T-cell (primary cell): ENCODE measurements at regions not wholly inside any gene's neighbourhood (a gene's known extent, or its start where the extent isn't known, plus 50 kb on each side); places are given as distances from the start of the nearest gene placed in this dataset.

Source experiments
- ATAC-seq, 4 experiments: fragments of 200-7000 bp in 3 of 4; fragments of 150-1000 bp in 1 of 4; cut with Tn5 transposase; replicated peaks in 1 of 4; 1 replicate in 3 of 4; 2 replicates in 1 of 4; pipeline ENCODE4 v1.10.0; 2021; ENCODE audit warnings: moderate library complexity in 3 of 4, mild to moderate bottlenecking in 2 of 4, moderate number of reproducible peaks in 1 of 4
- CTCF ChIA-PET, 2 donors: fragments of 300-600 bp; sonication (Branson Sonifier 250); formaldehyde crosslinking; loops; one replicate each; lab custom pipeline; 2022; ENCODE audit warnings: antibody characterized with exemption in 2 of 2; lab: Charles Lee
- POLR2A ChIA-PET, 2 donors: fragments of 300-600 bp; sonication (Branson Sonifier 250); formaldehyde crosslinking; loops; one replicate each; lab custom pipeline; 2022; ENCODE audit warnings: antibody characterized with exemption in 2 of 2; lab: Charles Lee
- DNase-seq, 35 experiments: peaks; one replicate each; pipeline versions ENCODE4 v3.0.0 to v3.0.0-alpha.2; 2013 to 2023
- H3K27ac ChIP-seq: one replicate; pipeline ENCODE4 v1.5.1; 2013; ENCODE audit warnings: low read length
- H3K27me3 ChIP-seq, 2 experiments: replicated peaks in 1 of 2; 1 replicate in 1 of 2; 2 replicates in 1 of 2; pipeline versions ENCODE4 v1.6.1 to v1.7.0; 2013; ENCODE audit warnings: low read length in 1 of 2, mixed read lengths in 1 of 2; ENCODE audit not compliant: control insufficient read depth in 2 of 2, insufficient read depth in 2 of 2; ENCODE audit errors: extremely low read depth in 1 of 2
- H3K36me3 ChIP-seq, 2 donors: 1 replicate in 1 of 2; 2 replicates in 1 of 2; pipeline versions ENCODE4 v1.6.1 to v1.7.0; 2013; ENCODE audit warnings: low read length in 1 of 2; ENCODE audit not compliant: control insufficient read depth in 2 of 2, insufficient read depth in 1 of 2; ENCODE audit errors: extremely low read depth in 1 of 2
- H3K4me1 ChIP-seq, 2 experiments: 1 replicate in 1 of 2; 2 replicates in 1 of 2; pipeline versions ENCODE4 v1.6.1 to v1.7.0; 2013; ENCODE audit warnings: low read length in 2 of 2, mixed read lengths in 1 of 2; ENCODE audit not compliant: insufficient read depth in 2 of 2, control insufficient read depth in 1 of 2; ENCODE audit errors: extremely low read depth in 1 of 2
- H3K4me3 ChIP-seq, 2 donors: 1 replicate in 1 of 2; 2 replicates in 1 of 2; pipeline versions ENCODE4 v1.5.1 to v1.7.0; 2013; ENCODE audit warnings: mild to moderate bottlenecking in 2 of 2, low read length in 1 of 2, moderate library complexity in 1 of 2; ENCODE audit not compliant: control insufficient read depth in 1 of 2; ENCODE audit errors: extremely low read depth in 1 of 2
- H3K9me3 ChIP-seq: 2 replicates; pipeline ENCODE4 v1.7.0; 2013
- H3K27ac Mint-ChIP-seq, 2 donors: one replicate each; pipeline ENCODE4 v1.8.0; 2020 to 2021; ENCODE audit warnings: mild to moderate bottlenecking in 2 of 2, mixed read lengths in 2 of 2
- H3K27me3 Mint-ChIP-seq, 2 donors: one replicate each; pipeline ENCODE4 v1.8.0; 2021 to 2022; ENCODE audit warnings: mixed read lengths in 2 of 2
- H3K36me3 Mint-ChIP-seq: one replicate; pipeline ENCODE4 v1.8.0; 2021; ENCODE audit warnings: mixed read lengths
- H3K4me1 Mint-ChIP-seq, 3 donors: one replicate each; pipeline ENCODE4 v1.8.0; 2020 to 2022; ENCODE audit warnings: mixed read lengths in 3 of 3, mild to moderate bottlenecking in 1 of 3
- H3K4me3 Mint-ChIP-seq, 3 donors: one replicate each; pipeline ENCODE4 v1.8.0; 2020 to 2022; ENCODE audit warnings: mild to moderate bottlenecking in 3 of 3, mixed read lengths in 3 of 3, moderate library complexity in 3 of 3
- H3K9me3 Mint-ChIP-seq, 3 donors: one replicate each; pipeline ENCODE4 v1.8.0; 2020 to 2022; ENCODE audit warnings: mixed read lengths in 3 of 3
- WGBS: methylation state at CpG from one replicate; pipeline ENCODE4 v1.1.5; 2013; ENCODE audit warnings: missing lambda C conversion rate; ENCODE audit not compliant: insufficient coverage; 5-methylcytosine and 5-hydroxymethylcytosine counted together

DNA sequence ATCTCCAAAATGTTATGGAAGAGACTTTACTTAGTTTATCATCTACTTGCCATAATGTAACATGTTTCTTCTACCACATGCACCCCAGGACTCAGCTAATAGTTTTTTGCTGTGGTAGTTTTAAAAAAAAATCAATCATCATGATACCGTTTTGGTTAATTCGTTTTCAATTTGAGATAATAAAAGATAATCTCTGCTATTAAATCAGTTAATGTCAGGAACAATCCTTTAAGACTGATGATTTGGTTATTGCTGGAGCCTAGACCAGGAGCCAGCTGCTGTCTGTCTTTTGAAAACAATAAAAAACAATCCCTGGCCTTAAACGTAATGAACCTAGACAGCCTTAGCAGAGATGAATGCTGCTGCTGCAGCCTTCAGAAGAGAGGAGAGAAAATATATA is 403.7 kb downstream of the OXSM start:
- ATAC-seq (no peak), DNase-seq (no peak)
- Histone ChIP-seq H3K36me3 (no peaks in the 10 kb centered on the region), H3K4me3 (no peak overlapping the region), H3K9me3 (no peaks in the 10 kb centered on the region), H3K4me1 (no peaks in the 10 kb centered on the region), H3K27ac (no peak overlapping the region), H3K27me3 (no peaks in the 10 kb centered on the region)
- peaks cover 13 to 23% (median 17%) of the 10 kb centered on the region in 3 donors for H3K9me3 Mint-ChIP-seq
- WGBS, result no CpG with 5 or more reads among the region's 3 CpGs
- H3K27me3 Mint-ChIP-seq, result no peaks in the 10 kb centered on the region
- H3K4me3 Mint-ChIP-seq, result no peak overlapping the region
- H3K36me3 Mint-ChIP-seq, result no peaks in the 10 kb centered on the region
- POLR2A ChIA-PET, result interaction anchor here in 1 of 2 donors (0.5 kb wide), 1 partner anchor 975 kb away, joined by 6 read pairs; no protein-coding TSS in a partner anchor
- no peaks in the 10 kb centered on the region for H3K4me1 Mint-ChIP-seq
- CTCF ChIA-PET, result no interaction called here
- no peak overlapping the region for H3K27ac Mint-ChIP-seq

- Histone ChIP-seq H3K27me3 (no peaks in the 10 kb centered on the region), H3K27ac (no peak overlapping the region), H3K4me1 (no peaks in the 10 kb centered on the region), H3K9me3 (no peaks in the 10 kb centered on the region), H3K4me3 (no peak overlapping the region), H3K36me3 (no peaks in the 10 kb centered on the region)
- ATAC-seq, result no peak
- POLR2A ChIA-PET, result no interaction called here
- DNase-seq, result no peak
- no peak overlapping the region for H3K4me3 Mint-ChIP-seq
- H3K4me1 Mint-ChIP-seq, result no peaks in the 10 kb centered on the region
- H3K36me3 Mint-ChIP-seq, result no peaks in the 10 kb centered on the region
- CTCF ChIA-PET, result interaction anchor here in 1 of 2 donors (0.6 kb wide), 1 partner anchor 604 kb away, joined by 4 read pairs; no protein-coding TSS in a partner anchor
- H3K27ac Mint-ChIP-seq, result no peak overlapping the region
- H3K27me3 Mint-ChIP-seq, result no peaks in the 10 kb centered on the region
- no peaks in the 10 kb centered on the region for H3K9me3 Mint-ChIP-seq
Observed at GRCh38 chr3:26196781-26197180, 406.9 kb downstream of the OXSM start.

- Histone ChIP-seq H3K27ac (no peak overlapping the region), H3K4me3 (no peak overlapping the region), H3K36me3 (no peaks in the 10 kb centered on the region), H3K9me3 (no peaks in the 10 kb centered on the region), H3K4me1 (no peaks in the 10 kb centered on the region), H3K27me3 (no peaks in the 10 kb centered on the region)
- Mint-ChIP-seq H3K36me3 (no peaks in the 10 kb centered on the region), H3K4me3 (no peak overlapping the region), H3K9me3 (no peaks in the 10 kb centered on the region), H3K27me3 (no peaks in the 10 kb centered on the region), H3K4me1 (no peaks in the 10 kb centered on the region), H3K27ac (no peak overlapping the region)
- WGBS, result no CpG with 5 or more reads among the region's 2 CpGs
- CTCF ChIA-PET, result no interaction called here
- ATAC-seq (no peak), DNase-seq (no peak)
- POLR2A ChIA-PET, result interaction anchor here in 1 of 2 donors (0.6 kb wide), 2 partner anchors 76 to 408 kb away, joined by 3 to 6 read pairs; no protein-coding TSS in a partner anchor
Observed at GRCh38 chr3:26198609-26199008, 408.7 kb downstream of the OXSM start.

- no peak overlapping the region for H3K27ac ChIP-seq
- H3K27me3 Mint-ChIP-seq, result no peaks in the 10 kb centered on the region
- no peaks in the 10 kb centered on the region for H3K4me1 ChIP-seq
- CTCF ChIA-PET, result no interaction called here
- H3K36me3 ChIP-seq, result no peaks in the 10 kb centered on the region
- no peaks in the 10 kb centered on the region for H3K27me3 ChIP-seq
- POLR2A ChIA-PET, result no interaction called here
- H3K9me3 ChIP-seq, result no peaks in the 10 kb centered on the region
- H3K9me3 Mint-ChIP-seq, result peaks cover 0 to 6% (median 0%) of the 10 kb centered on the region in 3 donors
- no peak for ATAC-seq
- H3K4me1 Mint-ChIP-seq, result no peaks in the 10 kb centered on the region
- no peak for DNase-seq
- H3K36me3 Mint-ChIP-seq, result no peaks in the 10 kb centered on the region
- 62% methylated on average over 2 of the region's 3 CpGs for whole genome bisulfite sequencing
- no peak overlapping the region for H3K4me3 Mint-ChIP-seq
- no peak overlapping the region for H3K4me3 ChIP-seq
- no peak overlapping the region for H3K27ac Mint-ChIP-seq
Observed at GRCh38 chr3:26202169-26202568, 412.3 kb downstream of the OXSM start.

- no peaks in the 10 kb centered on the region for H3K4me1 Mint-ChIP-seq
- DNase-seq (no peak), ATAC-seq (no peak)
- no peaks in the 10 kb centered on the region for H3K36me3 ChIP-seq
- no peaks in the 10 kb centered on the region for H3K27me3 ChIP-seq
- H3K9me3 Mint-ChIP-seq, result peaks cover 0 to 6% (median 2%) of the 10 kb centered on the region in 3 donors
- POLR2A ChIA-PET, result no interaction called here
- H3K27ac Mint-ChIP-seq, result no peak overlapping the region
- H3K4me3 Mint-ChIP-seq, result no peak overlapping the region
- no peaks in the 10 kb centered on the region for H3K36me3 Mint-ChIP-seq
- no peaks in the 10 kb centered on the region for H3K27me3 Mint-ChIP-seq
- CTCF ChIA-PET, result no interaction called here
- H3K4me1 ChIP-seq, result no peaks in the 10 kb centered on the region
- WGBS, result 80% methylated on average over 1 of the region's 1 CpG
- H3K27ac ChIP-seq, result no peak overlapping the region
- no peaks in the 10 kb centered on the region for H3K9me3 ChIP-seq
- no peak overlapping the region for H3K4me3 ChIP-seq
Observed at GRCh38 chr3:26205475-26205874, 415.6 kb downstream of the OXSM start.

DNA sequence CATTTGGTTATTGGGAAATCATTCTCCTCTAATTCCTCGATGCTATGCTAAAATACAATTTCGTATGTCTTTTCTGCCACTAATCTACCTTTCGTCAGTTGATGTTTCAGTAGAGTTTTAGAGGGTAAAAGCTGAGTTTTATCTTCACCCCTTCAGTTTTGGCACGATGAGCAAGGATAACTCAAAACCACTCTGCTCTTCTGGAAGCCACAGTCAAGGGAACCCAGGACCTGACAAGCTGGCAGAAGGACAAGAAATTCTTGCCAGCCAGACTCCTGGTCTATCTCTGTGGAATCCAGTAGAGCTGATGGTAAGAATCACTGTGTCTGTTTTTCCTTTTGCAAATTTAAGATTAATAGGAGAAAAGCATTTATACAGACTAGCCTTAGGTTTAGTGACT is 414.4 kb upstream of the LRRC3B start:
- H3K27ac Mint-ChIP-seq, result no peak overlapping the region
- ATAC-seq, result no peak
- ChIA-PET CTCF (no interaction called here), POLR2A (no interaction called here)
- no peaks in the 10 kb centered on the region for H3K27me3 ChIP-seq
- no peaks in the 10 kb centered on the region for H3K4me1 ChIP-seq
- H3K4me1 Mint-ChIP-seq, result no peaks in the 10 kb centered on the region
- DNase-seq, result no peak
- H3K4me3 Mint-ChIP-seq, result no peak overlapping the region
- no peaks in the 10 kb centered on the region for H3K27me3 Mint-ChIP-seq
- H3K27ac ChIP-seq, result no peak overlapping the region
- 100% methylated on average over 1 of the region's 4 CpGs for WGBS
- H3K4me3 ChIP-seq, result no peak overlapping the region
- H3K9me3 ChIP-seq, result no peaks in the 10 kb centered on the region
- H3K9me3 Mint-ChIP-seq, result peaks cover 4 to 16% (median 8%) of the 10 kb centered on the region in 3 donors
- H3K36me3 ChIP-seq, result no peaks in the 10 kb centered on the region
- H3K36me3 Mint-ChIP-seq, result no peaks in the 10 kb centered on the region

GRCh38 chr3:26229801-26230200 is 392.8 kb upstream of the LRRC3B start:
- DNase-seq (no peak), ATAC-seq (no peak)
- 60% methylated on average over 1 of the region's 2 CpGs for WGBS
- ChIA-PET CTCF (no interaction called here), POLR2A (no interaction called here)
- Mint-ChIP-seq H3K36me3 (no peaks in the 10 kb centered on the region), H3K4me3 (no peak overlapping the region), H3K4me1 (no peaks in the 10 kb centered on the region), H3K9me3 (peaks cover 3 to 18% (median 4%) of the 10 kb centered on the region in 3 donors), H3K27ac (no peak overlapping the region), H3K27me3 (no peaks in the 10 kb centered on the region)
- Histone ChIP-seq H3K4me1 (no peaks in the 10 kb centered on the region), H3K4me3 (no peak overlapping the region), H3K9me3 (no peaks in the 10 kb centered on the region), H3K27me3 (no peaks in the 10 kb centered on the region), H3K27ac (no peak overlapping the region), H3K36me3 (no peaks in the 10 kb centered on the region)
